SK-N-SH (cell line): ENCODE measurements at regions not wholly inside any gene's neighbourhood (a gene's known extent, or its start where the extent isn't known, plus 50 kb on each side); places are given as distances from the start of the nearest gene placed in this dataset.
A peak's percentile ranks its signal among the peaks of the same experiment; 100 is the strongest.

Experiments used
- CTCF ChIA-PET: fragments of 300-600, 350-600 bp; formaldehyde crosslinking; extraction: SDS; loops from one replicate; lab custom pipeline; 2021; lab: Yijun Ruan, JAX
- POLR2A ChIA-PET: fragments of 350-600 bp; sonication (Branson Sonifier 250); formaldehyde crosslinking; extraction: SDS; loops from one replicate; lab custom pipeline; 2020; ENCODE audit warnings: antibody characterized with exemption, inconsistent platforms; lab: Yijun Ruan, JAX
- DNase-seq: peaks from one replicate; pipeline ENCODE4 v3.0.0; 2012
- H2AFZ ChIP-seq: fragments of 200-600 bp; sonication (generic); 2 replicates; pipeline ENCODE4 v1.8.1; 2016; ENCODE audit warnings: antibody characterized with exemption, mild to moderate bottlenecking, low read depth
- H3F3A ChIP-seq: fragments of 200-600 bp; sonication (generic); replicated peaks from 2 replicates; pipeline ENCODE3; 2016; ENCODE audit warnings: antibody characterized with exemption, mild to moderate bottlenecking; ENCODE audit not compliant: insufficient read depth
- H3K27ac ChIP-seq, 2 experiments: fragments of 200-500 bp in 1 of 2; fragments of 200-600 bp in 1 of 2; sonication (Bioruptor generic) in 1 of 2; sonication (generic), shearing (Covaris generic) in 1 of 2; 2 replicates each; pipeline versions ENCODE4 v1.5.1 to v1.6.1; 2014 to 2016; ENCODE audit warnings: low read depth in 2 of 2, inconsistent platforms in 1 of 2, low read length in 1 of 2, mild to moderate bottlenecking in 1 of 2, mixed read lengths in 1 of 2
- H3K27me3 ChIP-seq: fragments of 200-600 bp; sonication (generic), shearing (Covaris generic); 2 replicates; pipeline ENCODE4 v1.6.1; 2016; ENCODE audit warnings: mixed run types; ENCODE audit not compliant: insufficient read depth
- H3K36me3 ChIP-seq, 2 experiments: fragments of 200-500 bp in 1 of 2; fragments of 200-600 bp in 1 of 2; sonication (Bioruptor generic) in 1 of 2; sonication (generic) in 1 of 2; replicated peaks in 1 of 2; 2 replicates each; pipeline versions ENCODE3 to v1.5.1; 2014 to 2016; ENCODE audit warnings: low read length in 1 of 2, mild to moderate bottlenecking in 1 of 2; ENCODE audit not compliant: insufficient read depth in 2 of 2, control insufficient read depth in 1 of 2
- H3K4me1 ChIP-seq, 2 experiments: fragments of 200-500 bp in 1 of 2; fragments of 200-600 bp in 1 of 2; sonication (Bioruptor generic) in 1 of 2; sonication (generic), shearing (Covaris generic) in 1 of 2; 2 replicates each; pipeline versions ENCODE4 v1.5.1 to v1.6.1; 2014 to 2016; ENCODE audit warnings: low read depth in 1 of 2, low read length in 1 of 2, mixed run types in 1 of 2; ENCODE audit not compliant: insufficient read depth in 2 of 2, control insufficient read depth in 1 of 2
- H3K4me2 ChIP-seq: fragments of 200-600 bp; sonication (generic), shearing (Covaris generic); 2 replicates; pipeline ENCODE4 v1.6.1; 2017; ENCODE audit warnings: mixed run types
- H3K4me3 ChIP-seq, 2 experiments: fragments of 200-500 bp in 1 of 2; fragments of 200-600 bp in 1 of 2; sonication (Bioruptor generic) in 1 of 2; sonication (generic), shearing (Covaris generic) in 1 of 2; 2 replicates each; pipeline versions ENCODE4 v1.5.1 to v1.8.1; 2014 to 2016; ENCODE audit warnings: low read depth in 2 of 2, inconsistent platforms in 1 of 2, low read length in 1 of 2, mild to moderate bottlenecking in 1 of 2, mixed read lengths in 1 of 2, moderate library complexity in 1 of 2
- H3K79me2 ChIP-seq: fragments of 200-600 bp; sonication (generic); 2 replicates; pipeline ENCODE4 v1.8.1; 2017; ENCODE audit warnings: mild to moderate bottlenecking; ENCODE audit not compliant: insufficient read depth
- H3K9ac ChIP-seq: fragments of 200-600 bp; sonication (generic); 2 replicates; pipeline ENCODE4 v1.6.1; 2017; ENCODE audit warnings: mixed run types
- H3K9me2 ChIP-seq: fragments of 200-600 bp; sonication (generic); 2 replicates; pipeline ENCODE4 v1.6.1; 2017; ENCODE audit warnings: mixed run types
- H3K9me3 ChIP-seq: fragments of 200-600 bp; sonication (generic); 2 replicates; pipeline ENCODE4 v1.6.1; 2017; ENCODE audit warnings: mixed run types, mild to moderate bottlenecking, moderate library complexity
- H4K20me1 ChIP-seq: fragments of 200-600 bp; sonication (generic); 2 replicates; pipeline ENCODE4 v1.6.1; 2017; ENCODE audit warnings: mild to moderate bottlenecking, mixed run types; ENCODE audit not compliant: insufficient read depth
- ELF1 ChIP-seq: IDR thresholded peaks from 2 replicates; pipeline ENCODE4 v1.4.0; 2012
- EZH2phosphoT487 ChIP-seq: fragments of 200-600 bp; sonication (generic); IDR thresholded peaks from 2 replicates; pipeline ENCODE4 v1.6.1; 2017; ENCODE audit warnings: low read depth, mixed run types, mild to moderate bottlenecking, antibody characterized with exemption, moderate library complexity, borderline replicate concordance
- IRF3 ChIP-seq: fragments of 150-350 bp; IDR thresholded peaks from 2 replicates; pipeline ENCODE4 v1.6.1; 2016; ENCODE audit warnings: mild to moderate bottlenecking, low read depth, low read length
- MEF2A ChIP-seq: IDR thresholded peaks from 2 replicates; pipeline ENCODE4 v1.4.0; 2012; ENCODE audit warnings: low read depth, borderline replicate concordance
- NFIC ChIP-seq: IDR thresholded peaks from 2 replicates; pipeline ENCODE4 v1.4.0; 2012; ENCODE audit warnings: borderline replicate concordance
- PBX3 ChIP-seq: IDR thresholded peaks from 2 replicates; pipeline ENCODE4; 2012
- POLR2AphosphoS5 ChIP-seq: IDR thresholded peaks from 2 replicates; pipeline ENCODE4 v1.6.1; 2012; ENCODE audit warnings: low read depth, low read length
- RCOR1 ChIP-seq: fragments of 150-350 bp; IDR thresholded peaks from 2 replicates; pipeline ENCODE4 v1.6.1; 2017; ENCODE audit warnings: antibody characterized with exemption, low read length
- SIN3A ChIP-seq: IDR thresholded peaks from 2 replicates; pipeline ENCODE4 v1.6.1; 2012; ENCODE audit warnings: low read depth, mild to moderate bottlenecking, low read length, moderate library complexity, borderline replicate concordance
- TAF1 ChIP-seq: IDR thresholded peaks from 2 replicates; pipeline ENCODE4 v1.6.1; 2012; ENCODE audit warnings: low read depth, mild to moderate bottlenecking, low read length, moderate library complexity, borderline replicate concordance
- TCF12 ChIP-seq: IDR thresholded peaks from 2 replicates; pipeline ENCODE4 v1.4.0; 2012
- USF1 ChIP-seq: IDR thresholded peaks from 2 replicates; pipeline ENCODE4 v1.4.0; 2012; ENCODE audit warnings: low read depth, borderline replicate concordance
- USF2 ChIP-seq: fragments of 150-350 bp; IDR thresholded peaks from 2 replicates; pipeline ENCODE4 v1.6.1; 2017; ENCODE audit warnings: antibody characterized with exemption, low read length, low read depth, borderline replicate concordance
- ZBTB33 ChIP-seq: IDR thresholded peaks from 2 replicates; pipeline ENCODE4 v1.4.0; 2012; ENCODE audit warnings: low read depth, borderline replicate concordance
- WGBS: methylation state at CpG from one replicate; pipeline ENCODE4 v1.1.6; 2017; ENCODE audit warnings: low lambda C conversion rate; 5-methylcytosine and 5-hydroxymethylcytosine counted together

- no peak overlapping the region for H3K4me3 ChIP-seq
- no peak overlapping the region for H2AFZ ChIP-seq
- peaks cover 0 to 9% of the 10 kb centered on the region in 2 experiments for H3K4me1 ChIP-seq
- POLR2A ChIA-PET: no interaction called here
- DNase-seq: no peak
- H3K36me3 ChIP-seq: no peaks in the 10 kb centered on the region
- H3K27me3 ChIP-seq: no peaks in the 10 kb centered on the region
- H3K9me3 ChIP-seq: no peaks in the 10 kb centered on the region
- 61% methylated on average over 6 of the region's 7 CpGs for WGBS
- H3F3A ChIP-seq: peaks cover 27% of the 10 kb centered on the region
- CTCF ChIA-PET: interaction anchor here (3.3 kb wide), 1 partner anchor 9 kb away, joined by 17 read pairs; no protein-coding TSS in a partner anchor
- H3K27ac ChIP-seq: no peak overlapping the region
- no peak overlapping the region for H3K9ac ChIP-seq
- no peaks in the 10 kb centered on the region for H3K79me2 ChIP-seq
- TF ChIP-seq ELF1: no peak
- no peak for TF ChIP-seq SIN3A
- TF ChIP-seq USF2: no peak
- no peak for TF ChIP-seq IRF3
- no peak for TF ChIP-seq TAF1
- TF ChIP-seq POLR2AphosphoS5: no peak
- no peak for TF ChIP-seq RCOR1
- no peak for TF ChIP-seq EZH2phosphoT487
- no peak for TF ChIP-seq NFIC
- no peak for TF ChIP-seq MEF2A
- TF ChIP-seq TCF12: no peak
- no peak overlapping the region for H3K4me2 ChIP-seq
- no peaks in the 10 kb centered on the region for H4K20me1 ChIP-seq
- H3K9me2 ChIP-seq: no peaks in the 10 kb centered on the region
These were observed 122.9 kb upstream of the IL12B start for GRCh38 chr5:159453209-159453608.

- ChIA-PET CTCF (interaction anchor here (1.1 to 1.3 kb wide), 2 partner anchors 11 to 531 kb away, joined by 3 to 6 read pairs; no protein-coding TSS in a partner anchor), POLR2A (no interaction called here)
- no peak for DNase-seq
- H3K4me1 ChIP-seq: peaks cover 0 to 9% of the 10 kb centered on the region in 2 experiments
- H3K4me3 ChIP-seq: no peak overlapping the region
- H3K27ac ChIP-seq: peak overlapping the region in 1 of 2 experiments; percentile 51; a peak in 1 of 4 replicates
- H3K27me3 ChIP-seq: no peaks in the 10 kb centered on the region
- no peaks in the 10 kb centered on the region for H3K9me3 ChIP-seq
- H4K20me1 ChIP-seq: no peaks in the 10 kb centered on the region
- 0 out of 2 replicates have a peak overlapping the region, but pooled peaks have one; percentile 22 for H2AFZ ChIP-seq
- no peak overlapping the region for H3K4me2 ChIP-seq
- no peaks in the 10 kb centered on the region for H3K79me2 ChIP-seq
- WGBS: 65% methylated on average over 2 of the region's 2 CpGs
- no peaks in the 10 kb centered on the region for H3K36me3 ChIP-seq
- no peak overlapping the region for H3K9ac ChIP-seq
- peaks cover 23% of the 10 kb centered on the region for H3F3A ChIP-seq
- TF ChIP-seq SIN3A: no peak
- no peak for TF ChIP-seq IRF3
- no peak for TF ChIP-seq ZBTB33
- TF ChIP-seq USF1: no peak
- no peak for TF ChIP-seq PBX3
- TF ChIP-seq, all 33 proteins: peak for 0
- H3K9me2 ChIP-seq: no peaks in the 10 kb centered on the region
These were observed 126.0 kb upstream of the IL12B start for GRCh38 chr5:159456261-159456660.
